HL-60 (cell line): ENCODE measurements at regions not wholly inside any gene's neighbourhood (a gene's known extent, or its start where the extent isn't known, plus 50 kb on each side); places are given as distances from the start of the nearest gene placed in this dataset.
"Not testable (repeated sequence)": the region's sequence is repeated elsewhere in the genome, so short reads cannot be mapped to it uniquely, and the experiment has no call there.

ENCODE experiments used
- DNase-seq, 2 experiments: peaks; one replicate each; pipeline ENCODE4 v3.0.0-alpha.2; 2010 to 2020; ENCODE audit warnings: low read depth in 1 of 2, low spot score in 1 of 2
- H3K27ac ChIP-seq: fragments of 250-450 bp; sonication (Bioruptor Pico); replicated peaks from 2 replicates; pipeline ENCODE4 v1.5.1; 2020; ENCODE audit warnings: mild to moderate bottlenecking, moderate library complexity
- H3K27me3 ChIP-seq: fragments of 250-450 bp; sonication (Bioruptor Pico); 2 replicates; pipeline ENCODE4 v1.5.1; 2021; ENCODE audit warnings: mild to moderate bottlenecking, moderate library complexity; ENCODE audit not compliant: insufficient read depth, poor library complexity, severe bottlenecking
- H3K4me3 ChIP-seq: replicated peaks from 2 replicates; pipeline ENCODE4 v1.5.1; 2011; ENCODE audit warnings: mild to moderate bottlenecking, control low read depth, low read length; ENCODE audit not compliant: insufficient read depth
- CTCF ChIP-seq: IDR thresholded peaks from one replicate; pipeline ENCODE4 v1.5.1; 2011; ENCODE audit warnings: low read length, control low read depth, inconsistent platforms; ENCODE audit not compliant: insufficient read depth
- GABPA ChIP-seq: IDR thresholded peaks from 2 replicates; pipeline ENCODE4 v1.6.1; 2012; ENCODE audit warnings: low read depth
- POLR2AphosphoS5 ChIP-seq: IDR thresholded peaks from 2 replicates; pipeline ENCODE4 v1.6.1; 2012; ENCODE audit warnings: low read depth
- REST ChIP-seq: IDR thresholded peaks from 2 replicates; pipeline ENCODE4 v1.6.1; 2012; ENCODE audit warnings: low read depth; ENCODE audit not compliant: insufficient replicate concordance
- SPI1 ChIP-seq: IDR thresholded peaks from 2 replicates; pipeline ENCODE4 v1.6.1; 2012; ENCODE audit warnings: low read depth, mild to moderate bottlenecking, borderline replicate concordance

- no peak for TF ChIP-seq REST
- TF ChIP-seq SPI1, result no peak
- no peak for TF ChIP-seq GABPA
- TF ChIP-seq CTCF, result no peak
- no peak for TF ChIP-seq POLR2AphosphoS5
- H3K27me3 ChIP-seq, result no peaks in the 10 kb centered on the region
- no peak for DNase-seq
- no peak overlapping the region for H3K4me3 ChIP-seq
- H3K27ac ChIP-seq, result no peak overlapping the region
These were observed 568.9 kb downstream of the SOX5 start for GRCh38 chr12:23380419-23381100.

- H3K4me3 ChIP-seq, DNase-seq, H3K27me3 ChIP-seq, H3K27ac ChIP-seq: not testable (repeated sequence)
These were observed 560.6 kb downstream of the SOX5 start for GRCh38 chr12:23388898-23389297.

GRCh38 chr12:23389315-23389714 lies 560.2 kb downstream of the SOX5 start:
- not testable (repeated sequence) for DNase-seq, H3K27me3 ChIP-seq, H3K27ac ChIP-seq, H3K4me3 ChIP-seq

- no peaks in the 10 kb centered on the region for H3K27me3 ChIP-seq
- TF ChIP-seq REST (no peak), CTCF (no peak), SPI1 (no peak), GABPA (no peak), POLR2AphosphoS5 (no peak)
- no peak for DNase-seq
- no peak overlapping the region for H3K27ac ChIP-seq
- no peak overlapping the region for H3K4me3 ChIP-seq
These were observed 550.0 kb downstream of the SOX5 start for GRCh38 chr12:23399402-23399933.

- Histone ChIP-seq H3K4me3 (no peak overlapping the region), H3K27ac (no peak overlapping the region), H3K27me3 (no peaks in the 10 kb centered on the region)
- TF ChIP-seq GABPA (no peak), POLR2AphosphoS5 (no peak), REST (no peak), SPI1 (no peak), CTCF (no peak)
- no peak for DNase-seq
These were observed 534.3 kb downstream of the SOX5 start for GRCh38 chr12:23415180-23415579.
